Activated naive CD4-positive, alpha-beta T cell treated with anti-CD3 and anti-CD28 coated beads for 36 hours (primary cell): ENCODE measurements at regions not wholly inside any gene's neighbourhood (a gene's known extent, or its start where the extent isn't known, plus 50 kb on each side); places are given as distances from the start of the nearest gene placed in this dataset.

Source experiments
- CTCF ChIA-PET: fragments of 350-600 bp; sonication (Branson Sonifier 250); formaldehyde crosslinking; loops from one replicate; lab custom pipeline; 2021; ENCODE audit warnings: antibody characterized with exemption; lab: Charles Lee
- DNase-seq: peaks from one replicate; pipeline ENCODE4 v3.0.0-alpha.2; 2020
- H3K27ac Mint-ChIP-seq: one replicate; pipeline ENCODE4 v1.8.0; 2021; ENCODE audit warnings: mild to moderate bottlenecking, mixed read lengths
- H3K27me3 Mint-ChIP-seq: one replicate; pipeline ENCODE4 v1.8.0; 2021; ENCODE audit warnings: low read depth, mixed read lengths
- H3K36me3 Mint-ChIP-seq: one replicate; pipeline ENCODE4 v1.8.0; 2021; ENCODE audit warnings: low read depth, mixed read lengths
- H3K4me1 Mint-ChIP-seq: one replicate; pipeline ENCODE4 v1.8.0; 2021; ENCODE audit warnings: low read depth, mixed read lengths
- H3K4me3 Mint-ChIP-seq: one replicate; pipeline ENCODE4 v1.8.0; 2021; ENCODE audit warnings: mild to moderate bottlenecking, moderate library complexity, mixed read lengths
- H3K9me3 Mint-ChIP-seq: one replicate; pipeline ENCODE4 v1.8.0; 2021; ENCODE audit warnings: mixed read lengths
- intact Hi-C: fragments of 100-400 bp; cut with micrococcal nuclease; formaldehyde crosslinking; loops from one replicate; pipeline ENCODE4 v1.15.1; 2023

- Mint-ChIP-seq H3K36me3 (no peaks in the 10 kb centered on the region), H3K4me3 (no peak overlapping the region), H3K9me3 (no peaks in the 10 kb centered on the region), H3K27ac (no peak overlapping the region), H3K4me1 (no peaks in the 10 kb centered on the region), H3K27me3 (peaks cover under 1% of the 10 kb centered on the region)
- CTCF ChIA-PET, result no interaction called here
- intact Hi-C loops, result no loop called here
- no peak for DNase-seq
Observed at GRCh38 chr5:2257326-2258244, 374.9 kb upstream of the IRX4 start.

GRCh38 chr5:2256691-2257280, 374.1 kb upstream of the IRX4 start:
- intact Hi-C loops, result no loop called here
- DNase-seq, result no peak
- H3K9me3 Mint-ChIP-seq, result no peaks in the 10 kb centered on the region
- CTCF ChIA-PET, result no interaction called here
- H3K36me3 Mint-ChIP-seq, result no peaks in the 10 kb centered on the region
- peaks cover 4% of the 10 kb centered on the region for H3K27me3 Mint-ChIP-seq
- no peak overlapping the region for H3K4me3 Mint-ChIP-seq
- no peak overlapping the region for H3K27ac Mint-ChIP-seq
- H3K4me1 Mint-ChIP-seq, result no peaks in the 10 kb centered on the region

GRCh38 chr5:2255915-2256690, 373.4 kb upstream of the IRX4 start:
- intact Hi-C loops, result no loop called here
- no peaks in the 10 kb centered on the region for H3K9me3 Mint-ChIP-seq
- peaks cover 4% of the 10 kb centered on the region for H3K27me3 Mint-ChIP-seq
- CTCF ChIA-PET, result no interaction called here
- H3K36me3 Mint-ChIP-seq, result no peaks in the 10 kb centered on the region
- no peak overlapping the region for H3K4me3 Mint-ChIP-seq
- no peak overlapping the region for H3K27ac Mint-ChIP-seq
- DNase-seq, result no peak
- no peaks in the 10 kb centered on the region for H3K4me1 Mint-ChIP-seq

GRCh38 chr5:2254880-2255750, 372.4 kb upstream of the IRX4 start:
- Mint-ChIP-seq H3K9me3 (no peaks in the 10 kb centered on the region), H3K4me3 (no peak overlapping the region), H3K36me3 (no peaks in the 10 kb centered on the region), H3K27me3 (peaks cover 4% of the 10 kb centered on the region), H3K27ac (no peak overlapping the region), H3K4me1 (no peaks in the 10 kb centered on the region)
- intact Hi-C loops, result no loop called here
- no peak for DNase-seq
- CTCF ChIA-PET, result interaction anchor here (0.7 kb wide), 1 partner anchor 499 kb away, joined by 3 read pairs; no protein-coding TSS in a partner anchor

GRCh38 chr5:2254406-2254805, 371.7 kb upstream of the IRX4 start:
- H3K27me3 Mint-ChIP-seq, result peaks cover 4% of the 10 kb centered on the region
- intact Hi-C loops, result no loop called here
- H3K36me3 Mint-ChIP-seq, result no peaks in the 10 kb centered on the region
- H3K4me3 Mint-ChIP-seq, result no peak overlapping the region
- H3K4me1 Mint-ChIP-seq, result no peaks in the 10 kb centered on the region
- H3K9me3 Mint-ChIP-seq, result no peaks in the 10 kb centered on the region
- CTCF ChIA-PET, result no interaction called here
- DNase-seq, result no peak
- H3K27ac Mint-ChIP-seq, result no peak overlapping the region

- Mint-ChIP-seq H3K27me3 (peaks cover 4% of the 10 kb centered on the region), H3K36me3 (no peaks in the 10 kb centered on the region), H3K4me1 (no peaks in the 10 kb centered on the region), H3K9me3 (no peaks in the 10 kb centered on the region), H3K27ac (no peak overlapping the region), H3K4me3 (no peak overlapping the region)
- intact Hi-C loops, result no loop called here
- CTCF ChIA-PET, result no interaction called here
- DNase-seq, result no peak
Observed at GRCh38 chr5:2253040-2253975, 370.6 kb upstream of the IRX4 start.

- intact Hi-C loops, result no loop called here
- Mint-ChIP-seq H3K4me3 (no peak overlapping the region), H3K36me3 (no peaks in the 10 kb centered on the region), H3K4me1 (no peaks in the 10 kb centered on the region), H3K27me3 (peaks cover 8% of the 10 kb centered on the region), H3K9me3 (peaks cover 2% of the 10 kb centered on the region), H3K27ac (no peak overlapping the region)
- no peak for DNase-seq
- CTCF ChIA-PET, result no interaction called here
Observed at GRCh38 chr5:2251751-2252150, 369.0 kb upstream of the IRX4 start.

GRCh38 chr5:2251298-2251697, 368.6 kb upstream of the IRX4 start:
- Mint-ChIP-seq H3K9me3 (peaks cover 2% of the 10 kb centered on the region), H3K27ac (no peak overlapping the region), H3K4me1 (no peaks in the 10 kb centered on the region), H3K27me3 (peaks cover 8% of the 10 kb centered on the region), H3K4me3 (no peak overlapping the region), H3K36me3 (no peaks in the 10 kb centered on the region)
- no peak for DNase-seq
- CTCF ChIA-PET, result no interaction called here
- intact Hi-C loops, result no loop called here

- peaks cover 2% of the 10 kb centered on the region for H3K9me3 Mint-ChIP-seq
- H3K36me3 Mint-ChIP-seq, result no peaks in the 10 kb centered on the region
- intact Hi-C loops, result no loop called here
- no peak overlapping the region for H3K4me3 Mint-ChIP-seq
- DNase-seq, result no peak
- H3K4me1 Mint-ChIP-seq, result no peaks in the 10 kb centered on the region
- H3K27ac Mint-ChIP-seq, result no peak overlapping the region
- CTCF ChIA-PET, result no interaction called here
- H3K27me3 Mint-ChIP-seq, result peaks cover 8% of the 10 kb centered on the region
Observed at GRCh38 chr5:2250365-2250950, 367.7 kb upstream of the IRX4 start.

- Mint-ChIP-seq H3K4me3 (no peak overlapping the region), H3K27ac (no peak overlapping the region), H3K4me1 (no peaks in the 10 kb centered on the region), H3K9me3 (peaks cover 2% of the 10 kb centered on the region), H3K36me3 (no peaks in the 10 kb centered on the region), H3K27me3 (peaks cover 8% of the 10 kb centered on the region)
- CTCF ChIA-PET, result no interaction called here
- DNase-seq, result no peak
- intact Hi-C loops, result no loop called here
Observed at GRCh38 chr5:2249442-2249841, 366.7 kb upstream of the IRX4 start.

GRCh38 chr5:2249026-2249425, 366.3 kb upstream of the IRX4 start:
- peaks cover 8% of the 10 kb centered on the region for H3K27me3 Mint-ChIP-seq
- H3K27ac Mint-ChIP-seq, result no peak overlapping the region
- H3K4me1 Mint-ChIP-seq, result no peaks in the 10 kb centered on the region
- H3K9me3 Mint-ChIP-seq, result peaks cover 2% of the 10 kb centered on the region
- no peak for DNase-seq
- CTCF ChIA-PET, result no interaction called here
- intact Hi-C loops, result no loop called here
- no peaks in the 10 kb centered on the region for H3K36me3 Mint-ChIP-seq
- no peak overlapping the region for H3K4me3 Mint-ChIP-seq
